Skin epidermis (tissue), 12 donors: ENCODE measurements at regions not wholly inside any gene's neighbourhood (a gene's known extent, or its start where the extent isn't known, plus 50 kb on each side); places are given as distances from the start of the nearest gene placed in this dataset.
"Not testable (repeated sequence)": the region's sequence is repeated elsewhere in the genome, so short reads cannot be mapped to it uniquely, and the experiment has no call there.

Source experiments
- H3K27ac ChIP-seq, 21 experiments: fragments of 200-600 bp; sonication (generic) in 11 of 21; one replicate each; pipeline ENCODE4 v1.5.0; 2020; ENCODE audit warnings: mild to moderate bottlenecking in 3 of 21, inconsistent platforms in 2 of 21, moderate library complexity in 2 of 21
- H3K4me3 ChIP-seq, 7 experiments: fragments of 200-600 bp; sonication (generic) in 2 of 7; one replicate each; pipeline ENCODE4 v1.5.0; 2020; ENCODE audit warnings: inconsistent platforms in 2 of 7, mild to moderate bottlenecking in 2 of 7, moderate library complexity in 1 of 7

GRCh38 chr21:23817337-23817736 is 1789.9 kb downstream of the MRPL39 start:
- H3K27ac ChIP-seq = no peak overlapping the region
- no peak overlapping the region for H3K4me3 ChIP-seq

- Histone ChIP-seq H3K4me3 (no peak overlapping the region), H3K27ac (no peak overlapping the region)
Measured at GRCh38 chr21:23812485-23812884, 1794.8 kb downstream of the MRPL39 start.

GRCh38 chr21:23811805-23812204 is 1795.5 kb downstream of the MRPL39 start:
- no peak overlapping the region for H3K27ac ChIP-seq
- no peak overlapping the region for H3K4me3 ChIP-seq

- no peak overlapping the region for H3K4me3 ChIP-seq
- H3K27ac ChIP-seq = no peak overlapping the region
Measured at GRCh38 chr21:23809573-23809972, 1797.7 kb downstream of the MRPL39 start.

- H3K27ac ChIP-seq, H3K4me3 ChIP-seq: not testable (repeated sequence)
Measured at GRCh38 chr21:23806966-23807548, 1800.2 kb downstream of the MRPL39 start.

GRCh38 chr21:23804866-23805265 is 1802.4 kb downstream of the MRPL39 start:
- no peak overlapping the region for H3K4me3 ChIP-seq
- H3K27ac ChIP-seq = no peak overlapping the region

- H3K27ac ChIP-seq = no peak overlapping the region
- no peak overlapping the region for H3K4me3 ChIP-seq
Measured at GRCh38 chr21:23801292-23801691, 1806.0 kb downstream of the MRPL39 start.

GRCh38 chr21:23799376-23799775 is 1807.9 kb downstream of the MRPL39 start:
- Histone ChIP-seq H3K4me3 (no peak overlapping the region), H3K27ac (no peak overlapping the region)

- Histone ChIP-seq H3K27ac (no peak overlapping the region), H3K4me3 (no peak overlapping the region)
Measured at GRCh38 chr21:23792300-23792699, 1815.0 kb downstream of the MRPL39 start.

- no peak overlapping the region for H3K4me3 ChIP-seq
- H3K27ac ChIP-seq = no peak overlapping the region
Measured at GRCh38 chr21:23789864-23790263, 1817.4 kb downstream of the MRPL39 start.

- no peak overlapping the region for H3K4me3 ChIP-seq
- H3K27ac ChIP-seq = no peak overlapping the region
Measured at GRCh38 chr21:23780326-23780725, 1827.0 kb downstream of the MRPL39 start.

- H3K4me3 ChIP-seq = no peak overlapping the region
- no peak overlapping the region for H3K27ac ChIP-seq
Measured at GRCh38 chr21:23743821-23744220, 1863.5 kb downstream of the MRPL39 start.

- H3K4me3 ChIP-seq = no peak overlapping the region
- no peak overlapping the region for H3K27ac ChIP-seq
Measured at GRCh38 chr21:23740463-23740862, 1866.8 kb downstream of the MRPL39 start.

- Histone ChIP-seq H3K4me3 (no peak overlapping the region), H3K27ac (no peak overlapping the region)
Measured at GRCh38 chr21:23732776-23733175, 1874.5 kb downstream of the MRPL39 start.

GRCh38 chr21:23729331-23729730 is 1878.0 kb downstream of the MRPL39 start:
- Histone ChIP-seq H3K27ac (no peak overlapping the region), H3K4me3 (no peak overlapping the region)

GRCh38 chr21:23725576-23725975 is 1881.7 kb downstream of the MRPL39 start:
- H3K4me3 ChIP-seq = no peak overlapping the region
- no peak overlapping the region for H3K27ac ChIP-seq

GRCh38 chr21:23718446-23719285 is 1888.6 kb downstream of the MRPL39 start:
- H3K4me3 ChIP-seq = no peak overlapping the region
- H3K27ac ChIP-seq = no peak overlapping the region

GRCh38 chr21:23712166-23712565 is 1895.1 kb downstream of the MRPL39 start:
- Histone ChIP-seq H3K27ac (no peak overlapping the region), H3K4me3 (no peak overlapping the region)

GRCh38 chr21:23706431-23706830 is 1900.8 kb downstream of the MRPL39 start:
- Histone ChIP-seq H3K4me3 (no peak overlapping the region), H3K27ac (no peak overlapping the region)

- no peak overlapping the region for H3K4me3 ChIP-seq
Measured at GRCh38 chr21:23699402-23699801, 1907.9 kb downstream of the MRPL39 start.

GRCh38 chr21:23698619-23699018 is 1908.7 kb downstream of the MRPL39 start:
- no peak overlapping the region for H3K27ac ChIP-seq
- H3K4me3 ChIP-seq = no peak overlapping the region

More at GRCh38 chr21:23699402-23699801, 1907.9 kb downstream of the MRPL39 start:
- H3K27ac ChIP-seq = no peak overlapping the region
